ENCODE measurements at regions not wholly inside any gene's neighbourhood (a gene's known extent, or its start where the extent isn't known, plus 50 kb on each side); places are given as distances from the start of the nearest gene placed in this dataset.
"Not testable (repeated sequence)": the region's sequence is repeated elsewhere in the genome, so short reads cannot be mapped to it uniquely, and the experiment has no call there.

DNA sequence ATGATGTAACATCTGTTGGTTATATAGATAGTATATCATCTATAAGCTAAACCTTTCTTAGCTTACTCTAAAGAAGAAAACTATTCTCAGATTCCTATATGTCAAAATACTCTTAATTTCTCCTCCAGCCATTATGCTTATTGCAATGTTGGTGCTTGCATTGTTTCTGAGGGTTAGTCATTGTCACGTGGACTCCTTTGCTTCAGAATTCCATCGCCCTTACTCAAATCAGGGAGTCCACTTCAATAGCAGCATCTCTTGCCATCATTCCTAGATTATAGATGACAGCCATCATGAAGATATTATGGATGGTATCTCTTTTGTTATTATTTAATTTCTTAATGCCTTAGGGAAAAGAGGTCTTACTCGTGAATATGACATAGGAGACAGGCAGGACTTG lies 776.1 kb downstream of the TENT5A start:
- DNase-seq, result no peak

DNA sequence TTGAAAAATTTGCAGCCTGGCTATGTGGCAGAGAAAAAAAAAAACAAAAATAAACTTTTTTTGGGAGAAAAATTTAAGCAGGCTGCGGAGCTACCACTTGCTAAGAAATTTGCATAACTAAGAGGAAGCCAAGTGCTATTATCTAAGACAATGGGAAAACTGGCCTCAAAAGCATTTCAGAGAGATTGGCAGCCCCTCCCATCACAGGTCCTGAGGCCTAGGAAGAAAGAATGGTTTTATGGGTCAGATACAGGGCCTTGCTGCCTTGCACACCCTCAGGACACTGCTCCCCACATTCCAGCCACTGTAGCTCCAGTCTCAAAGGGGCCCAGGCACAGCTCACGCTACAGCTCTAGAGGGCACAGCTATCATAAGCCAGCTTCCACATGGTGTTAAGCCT lies 777.9 kb downstream of the TENT5A start:
- no peak for DNase-seq

DNA sequence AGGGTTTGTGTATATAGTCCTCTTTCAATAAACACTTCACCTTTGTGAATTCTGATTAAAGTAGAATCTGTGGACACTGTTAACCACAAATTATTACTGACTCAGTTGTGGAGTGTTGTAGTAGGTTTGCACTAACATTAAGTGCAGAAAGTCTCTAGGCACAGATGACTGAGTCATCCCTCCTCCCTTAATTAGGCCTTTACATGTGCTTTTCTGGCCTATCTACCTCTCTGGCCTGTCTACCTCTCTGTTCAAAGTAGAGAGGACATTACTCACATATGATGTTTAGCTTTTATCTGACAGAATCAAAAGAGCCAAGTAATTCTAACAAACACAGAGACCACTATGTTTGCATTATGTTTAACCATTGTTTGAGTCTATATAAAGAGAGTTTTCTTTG lies 783.0 kb downstream of the TENT5A start:
- DNase-seq, result no peak

DNA sequence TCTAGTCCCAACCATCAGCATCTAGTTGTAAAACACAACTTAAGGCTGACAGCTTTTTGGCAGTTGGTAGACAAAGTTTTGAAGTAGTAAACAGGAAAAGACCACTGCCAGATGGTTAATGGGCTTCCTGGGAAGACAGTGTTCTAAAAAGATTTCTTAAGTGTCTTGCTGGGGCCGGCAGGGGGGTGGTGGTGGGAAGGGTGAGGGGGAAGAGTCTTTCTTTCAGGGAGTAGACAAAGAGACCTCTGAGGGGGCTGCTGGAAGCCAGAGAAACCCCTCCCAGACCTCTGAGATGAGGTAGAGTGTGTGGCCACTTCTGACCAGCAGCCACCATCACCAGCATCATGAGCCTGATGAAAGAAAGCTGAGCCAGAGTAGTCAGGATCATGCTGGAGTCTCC lies 784.9 kb downstream of the TENT5A start:
- DNase-seq, result no peak

DNA sequence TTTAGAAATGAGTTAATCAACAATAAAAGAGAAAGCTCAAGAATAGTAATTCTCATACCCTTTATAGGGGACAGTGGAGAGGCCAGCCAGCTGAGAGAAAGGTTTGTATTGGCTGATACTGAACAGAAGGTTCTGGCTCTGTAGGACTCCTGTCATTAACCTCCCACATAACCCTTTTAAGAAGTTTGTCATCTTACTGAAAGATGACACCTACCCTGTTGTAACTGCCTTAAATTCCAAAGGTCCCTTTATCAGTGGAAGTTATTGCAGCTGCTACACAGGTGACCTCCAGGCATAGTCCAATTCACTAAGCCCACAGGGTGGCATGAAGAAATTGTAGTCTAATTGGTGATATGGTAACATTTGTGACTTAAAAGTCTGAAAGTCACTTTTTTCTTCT lies 790.1 kb downstream of the TENT5A start:
- DNase-seq, result no peak

DNA sequence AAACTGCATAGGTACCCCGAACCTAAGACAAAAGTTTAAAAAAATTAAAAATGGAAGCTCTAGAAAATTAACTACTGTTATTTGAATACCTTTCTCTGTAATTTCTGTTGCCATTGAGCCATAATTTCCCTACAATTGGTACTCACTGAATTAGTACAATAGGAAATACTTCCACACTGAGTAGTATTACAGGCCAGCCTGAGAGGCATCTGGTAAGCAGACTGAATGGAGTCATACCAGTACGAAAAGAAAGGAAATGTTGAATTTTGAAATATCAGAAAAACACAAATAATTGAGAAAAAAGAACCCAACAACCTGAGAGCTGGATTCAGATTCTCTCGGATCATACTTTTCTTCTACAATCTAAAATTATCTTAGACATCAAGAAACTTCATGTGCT lies 791.3 kb downstream of the TENT5A start:
- no peak for DNase-seq

DNA sequence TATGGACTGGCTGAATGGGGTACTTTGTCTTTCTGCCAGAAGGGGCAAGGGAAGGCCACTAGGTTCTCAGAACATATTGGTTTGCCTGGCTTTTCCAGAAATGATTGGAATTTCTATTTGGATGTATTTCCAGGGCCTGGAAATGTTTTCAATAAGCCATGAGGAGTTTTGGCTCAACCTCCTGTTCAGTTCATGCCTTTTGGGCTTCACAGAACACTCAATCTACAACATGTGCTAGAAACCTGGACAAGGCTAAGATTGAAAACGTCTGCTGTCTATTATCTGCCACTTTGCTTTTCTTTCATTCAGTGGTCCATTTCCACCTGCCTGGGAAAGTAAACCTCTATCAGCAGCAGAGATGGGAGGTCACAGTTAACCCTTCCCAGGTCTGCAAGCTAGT lies 793.4 kb downstream of the TENT5A start:
- DNase-seq, result no peak

DNA sequence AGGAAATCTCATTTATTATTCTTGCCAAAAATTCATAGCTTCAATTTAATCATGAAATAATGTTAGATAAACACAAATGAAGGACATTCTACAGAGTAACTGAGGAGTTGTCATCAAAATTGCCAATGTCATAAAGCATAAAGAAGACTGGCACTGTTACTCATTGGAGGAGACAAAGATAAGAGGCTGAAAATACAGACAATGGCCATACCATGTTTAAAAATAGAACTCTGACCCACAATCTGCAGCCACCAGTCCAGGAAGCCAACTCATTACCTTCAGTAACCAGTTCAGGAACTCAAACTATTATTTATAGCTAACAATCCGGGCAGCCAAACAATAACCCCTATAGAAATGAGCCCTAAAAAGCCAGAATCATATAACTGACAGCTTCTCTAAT lies 795.6 kb downstream of the TENT5A start:
- no peak for DNase-seq

DNA sequence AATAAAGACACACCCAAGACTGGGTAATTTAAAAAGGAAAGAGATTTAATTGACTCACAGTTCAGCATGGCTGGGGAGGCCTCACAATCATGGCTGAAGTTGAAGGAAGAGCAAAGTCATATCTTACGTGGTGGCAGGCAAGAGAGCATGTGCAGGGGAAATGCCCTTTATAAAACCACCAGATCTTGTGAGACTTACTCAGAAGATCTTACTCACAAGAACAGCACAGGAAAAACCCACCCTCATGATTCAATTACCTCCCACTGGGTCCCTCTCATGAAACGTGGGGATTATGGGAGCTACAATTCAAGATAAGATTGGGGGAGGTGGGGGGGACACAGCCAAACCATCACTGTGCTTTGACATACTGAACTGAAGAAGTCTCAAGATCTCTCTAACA lies 800.0 kb downstream of the TENT5A start:
- DNase-seq, result not testable (repeated sequence)

DNA sequence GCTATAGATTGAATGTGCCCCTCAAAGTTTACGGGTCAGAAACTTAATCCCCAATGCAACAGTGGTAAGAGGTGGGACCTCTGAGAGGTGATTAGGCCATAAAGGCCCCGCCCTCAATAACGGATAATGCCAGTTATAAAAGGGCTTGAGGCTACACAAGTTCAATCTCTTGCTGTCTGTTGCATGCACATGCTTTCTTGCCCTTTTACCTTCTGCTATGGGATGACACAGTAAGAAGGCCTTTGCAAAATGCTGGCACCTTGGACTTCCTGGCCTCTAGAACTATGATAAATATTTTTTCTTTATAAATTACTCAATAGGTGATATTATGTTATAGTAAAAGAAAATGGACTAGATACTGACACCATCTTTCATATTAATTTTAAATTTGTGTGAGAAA lies 806.1 kb downstream of the TENT5A start:
- DNase-seq, result no peak

DNA sequence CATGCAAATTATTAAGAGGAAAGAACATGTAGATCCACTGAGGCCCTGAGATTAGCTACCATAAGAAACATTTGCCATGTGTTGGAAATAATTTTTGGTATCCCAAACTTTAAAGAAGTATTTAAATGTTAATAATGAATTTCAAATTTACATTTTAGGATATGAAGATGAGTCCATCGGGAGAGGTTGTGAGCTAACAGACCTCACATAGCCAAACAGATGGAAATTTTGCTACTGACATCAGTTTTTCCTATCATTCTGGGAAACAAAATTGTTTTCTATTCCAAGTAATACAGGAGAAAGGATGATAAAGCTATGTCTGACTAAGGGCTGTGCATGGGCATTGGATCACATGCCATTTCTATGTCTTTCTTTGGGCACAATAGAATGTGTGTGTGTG lies 809.6 kb downstream of the TENT5A start:
- DNase-seq, result no peak

DNA sequence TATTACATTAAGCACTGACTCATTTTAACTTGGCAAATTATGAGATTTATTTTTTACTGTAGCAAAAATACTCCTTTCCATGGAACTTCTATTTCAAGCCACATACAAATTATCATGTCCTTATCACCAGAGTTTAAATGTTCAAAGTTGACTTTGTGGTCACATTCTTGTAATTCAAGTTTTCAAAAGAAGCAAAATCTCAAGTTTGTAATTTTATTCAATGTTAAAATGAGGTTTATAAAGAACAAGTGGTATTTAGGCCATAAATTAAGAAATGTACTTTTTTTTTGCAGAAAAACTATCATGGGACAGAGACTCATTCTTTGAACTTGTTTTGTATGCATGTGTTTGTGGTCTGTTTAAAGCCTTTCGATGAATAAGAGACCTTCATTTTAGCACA lies 811.5 kb downstream of the TENT5A start:
- DNase-seq, result no peak

DNA sequence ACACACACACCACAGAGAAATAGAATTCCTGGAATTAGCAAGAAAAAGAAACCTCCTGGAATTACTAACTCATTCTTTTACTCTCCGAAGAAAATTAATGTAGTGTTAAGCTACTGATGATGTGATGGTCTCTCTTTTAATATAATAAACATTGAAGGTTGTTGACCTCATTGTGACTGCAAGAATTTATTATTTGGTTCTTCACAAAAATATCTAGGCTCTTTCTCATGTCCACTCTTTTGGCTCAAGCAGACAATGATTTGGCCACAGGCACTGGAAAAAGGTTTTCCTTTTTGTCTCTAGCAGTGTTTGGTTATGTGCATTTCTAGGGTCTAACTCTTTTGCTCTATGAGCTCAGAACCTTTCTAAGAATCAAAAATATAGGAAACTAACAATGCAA lies 811.9 kb downstream of the TENT5A start:
- DNase-seq, result no peak

DNA sequence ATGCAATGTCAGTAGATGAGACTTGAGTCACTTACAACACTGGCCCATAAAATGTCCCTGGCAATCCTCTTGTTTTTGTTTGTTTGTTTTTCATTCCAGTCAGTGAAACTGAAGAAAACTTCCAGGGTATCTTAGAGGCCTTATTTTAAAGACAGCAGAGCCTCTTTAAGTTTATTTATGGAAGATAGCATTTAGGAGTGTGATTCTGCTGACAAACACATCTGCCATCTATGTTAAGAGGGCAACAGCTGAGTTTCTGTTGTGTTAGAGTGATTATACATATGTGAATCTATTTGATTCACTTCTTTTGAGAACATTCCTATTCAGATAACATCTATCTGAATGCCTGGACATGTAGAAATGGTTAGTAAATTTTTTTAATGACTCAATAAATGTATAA lies 812.6 kb downstream of the TENT5A start:
- DNase-seq, result no peak

DNA sequence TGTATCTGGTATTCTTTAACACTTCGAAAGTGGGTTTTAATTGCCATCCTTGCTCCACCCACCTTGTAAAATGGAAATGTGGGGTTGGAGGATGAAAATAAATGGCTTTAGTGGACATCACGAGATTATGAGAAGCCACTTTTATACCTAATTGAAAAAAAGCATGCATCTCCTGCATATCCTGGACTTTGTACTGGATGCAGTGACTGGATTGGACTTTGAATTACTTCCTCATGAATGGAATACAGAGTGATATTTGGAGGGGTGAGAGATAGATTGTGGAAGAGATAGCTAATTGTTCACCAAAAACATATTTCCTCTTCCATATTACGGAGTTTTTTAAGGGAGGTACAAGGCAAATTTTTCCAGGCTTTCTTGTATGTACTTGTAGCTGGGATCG lies 813.0 kb downstream of the TENT5A start:
- no peak for DNase-seq

DNA sequence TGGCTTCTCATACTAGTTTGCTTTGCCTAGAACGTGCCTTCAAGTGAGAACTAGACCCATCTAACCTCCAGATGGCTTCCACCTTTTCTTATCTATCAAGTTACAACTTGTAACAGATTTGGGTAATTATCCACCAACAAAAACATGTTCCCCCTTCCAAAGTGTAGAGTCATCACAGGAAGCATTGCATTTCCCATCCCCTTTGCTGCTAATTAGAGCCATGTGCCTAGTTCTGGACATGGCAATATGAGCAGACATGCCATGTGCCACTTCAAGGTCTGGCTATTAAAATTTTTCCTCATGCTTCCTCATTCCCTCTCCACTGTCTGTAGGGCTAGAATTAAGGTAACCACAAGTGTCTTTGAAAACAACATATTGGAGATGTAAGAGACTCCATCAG lies 814.4 kb downstream of the TENT5A start:
- DNase-seq, result no peak

DNA sequence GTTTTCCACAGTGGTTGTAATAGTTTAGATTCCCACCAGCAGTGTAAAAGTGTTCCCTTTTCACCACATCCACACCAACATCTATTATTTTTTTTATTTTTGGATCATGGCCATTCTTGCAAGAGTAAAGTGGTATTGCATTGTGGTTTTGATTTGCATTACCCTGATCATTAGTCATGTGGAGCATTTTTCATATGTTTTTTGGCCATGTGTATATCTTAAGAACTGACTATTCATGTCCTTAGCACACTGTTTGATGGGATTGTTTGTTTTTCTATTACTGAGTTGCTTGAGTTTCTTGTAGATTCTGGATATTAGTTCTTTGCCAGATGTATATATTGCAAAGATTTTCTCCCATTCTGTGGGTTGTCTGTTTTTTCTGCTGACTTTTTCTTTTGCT lies 820.1 kb downstream of the TENT5A start:
- no peak for DNase-seq

DNA sequence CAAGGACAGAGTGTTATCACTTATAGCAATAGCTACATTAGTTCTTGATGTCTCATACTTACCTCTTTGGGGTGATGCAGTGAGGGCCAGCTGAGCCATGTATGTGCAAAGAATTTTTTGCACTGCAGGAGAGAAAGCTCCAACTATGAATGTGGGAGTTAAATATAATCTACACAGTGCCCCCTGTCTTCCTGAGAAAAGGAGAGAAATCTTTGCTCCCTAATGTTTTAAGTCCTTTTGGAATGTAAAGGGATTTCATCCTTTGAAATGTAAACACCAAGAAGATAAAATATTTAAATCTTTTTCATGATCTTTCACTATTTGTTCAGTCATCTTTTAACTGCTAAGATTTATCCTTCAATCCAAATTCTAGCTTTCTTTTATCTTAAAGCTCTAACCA lies 822.1 kb downstream of the TENT5A start:
- DNase-seq, result no peak

DNA sequence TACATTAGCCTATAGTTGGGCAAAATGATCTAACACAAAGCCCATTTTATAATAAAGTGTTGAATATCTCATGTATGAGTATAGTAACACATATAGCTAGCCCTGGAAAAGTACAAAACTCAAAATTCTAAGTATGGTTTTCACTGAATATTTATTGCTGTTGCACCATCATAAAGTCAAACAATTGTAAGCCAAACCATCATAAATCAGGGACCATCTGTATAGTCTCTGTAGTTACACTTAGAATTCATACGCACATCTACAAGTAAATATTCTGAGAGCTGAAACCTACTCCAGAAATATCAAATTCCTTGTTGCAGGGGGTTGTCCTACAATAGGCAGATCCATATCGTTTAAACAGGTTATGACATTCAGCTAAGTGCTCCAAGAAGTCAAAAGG lies 817.3 kb downstream of the BCKDHB start:
- no peak for DNase-seq

DNA sequence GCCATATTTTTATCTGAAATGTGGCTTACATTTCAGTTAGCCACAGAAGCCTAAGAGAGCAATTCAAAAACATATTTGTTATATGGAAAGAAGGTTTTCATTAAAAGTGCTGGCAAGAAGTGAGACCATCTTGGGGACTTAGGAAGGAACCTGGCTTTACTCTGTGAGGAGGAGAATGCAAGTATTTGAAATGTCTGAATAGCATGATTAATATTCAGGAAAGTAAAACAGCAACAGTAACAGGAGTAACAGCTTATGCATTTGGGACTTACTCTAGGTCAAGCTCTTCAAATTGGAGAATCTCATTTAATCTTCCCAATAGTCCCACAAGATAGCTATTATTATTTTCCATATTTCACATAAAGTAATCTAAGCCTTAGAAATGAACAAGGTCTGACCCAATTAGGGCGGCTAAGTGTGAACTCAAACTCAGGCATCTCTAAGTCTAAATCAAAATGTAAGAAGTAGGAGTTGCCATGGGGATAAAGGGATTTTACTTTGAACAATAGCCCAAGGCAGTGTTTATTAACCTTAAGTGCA lies 816.5 kb downstream of the BCKDHB start:
- no peak for DNase-seq

DNA sequence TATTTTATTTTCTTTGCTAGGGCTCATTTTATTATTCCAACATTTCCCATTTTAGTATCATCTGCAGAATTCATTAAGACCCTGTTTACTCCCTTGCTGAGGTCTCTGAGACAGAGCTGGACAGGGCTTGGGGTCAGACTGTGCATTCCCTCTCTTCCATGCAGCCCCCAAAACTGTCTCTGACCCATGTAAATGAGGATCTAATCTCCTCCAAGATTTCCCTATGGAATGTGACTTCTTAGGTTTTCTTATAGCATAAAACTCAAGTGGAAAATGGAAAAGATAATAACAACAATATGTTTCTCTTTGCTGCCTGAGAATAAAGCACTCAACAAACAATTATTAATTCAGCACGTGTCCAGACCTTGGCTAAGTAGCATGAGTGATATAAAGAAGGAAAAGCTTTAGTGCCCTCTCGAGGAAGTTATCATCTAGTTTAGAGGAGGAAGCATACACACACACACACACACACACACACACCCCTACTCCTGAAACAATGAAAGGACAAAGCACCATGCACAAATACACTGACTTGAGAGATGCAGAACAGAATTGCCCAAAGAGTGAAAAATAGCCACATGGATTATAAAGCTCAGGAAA lies 815.5 kb downstream of the BCKDHB start:
- no peak for DNase-seq

DNA sequence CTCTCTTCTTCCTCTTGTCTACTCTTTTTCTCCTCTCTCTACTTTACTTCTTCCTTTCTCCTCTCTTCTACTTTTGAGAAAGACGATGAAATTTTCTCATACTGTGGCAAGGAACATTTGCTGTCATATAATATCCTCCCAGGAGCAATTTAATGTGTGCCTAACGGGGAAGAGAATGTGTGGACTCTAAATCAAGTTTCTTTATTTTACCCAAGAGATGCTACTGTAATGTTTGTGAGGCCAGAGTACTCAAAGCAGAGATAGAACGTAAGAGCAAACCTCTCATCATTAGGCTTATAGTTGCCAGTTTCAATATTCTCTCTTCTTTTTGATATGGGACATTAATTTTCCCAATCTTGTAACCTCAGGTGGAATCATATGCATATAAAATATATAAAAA lies 801.4 kb downstream of the BCKDHB start:
- no peak for DNase-seq

DNA sequence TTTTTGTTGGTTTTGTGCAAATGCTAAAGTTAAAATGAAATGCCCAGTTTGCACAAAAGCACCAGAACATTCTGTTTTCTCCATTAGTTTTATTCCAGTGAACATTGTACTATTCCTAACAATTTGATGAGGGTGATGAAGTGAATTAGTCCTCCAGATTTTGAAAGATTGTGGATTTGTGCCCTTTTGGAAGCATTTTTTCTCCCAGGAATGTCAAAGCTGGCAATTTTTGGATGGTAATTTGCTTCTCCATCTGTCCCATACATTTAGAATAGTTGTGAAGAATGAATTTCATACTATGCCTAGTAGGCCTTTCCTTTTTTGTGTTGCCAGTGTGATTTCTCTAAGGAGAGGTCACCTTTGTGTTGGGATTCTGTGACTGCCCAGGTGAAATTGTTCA lies 797.2 kb downstream of the BCKDHB start:
- DNase-seq, result no peak

DNA sequence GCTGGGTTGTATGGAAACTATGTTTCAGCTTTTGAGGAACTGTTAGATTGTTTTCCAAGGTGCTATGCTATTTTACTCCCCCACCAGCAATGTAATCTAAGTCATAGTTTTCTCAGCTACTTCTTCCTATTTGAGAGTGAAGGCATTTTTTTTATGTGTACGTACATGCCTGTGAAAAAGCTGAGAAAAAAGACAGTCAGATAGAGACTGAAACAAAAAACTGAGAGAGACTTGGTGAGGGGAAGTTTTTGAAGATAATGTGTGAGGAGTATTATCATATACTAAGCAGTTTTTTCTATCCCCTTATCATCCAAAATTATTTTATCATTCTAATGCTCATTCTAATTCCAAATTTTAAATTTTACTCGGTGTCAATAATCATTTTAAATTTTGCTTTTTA lies 780.0 kb downstream of the BCKDHB start:
- no peak for DNase-seq

DNA sequence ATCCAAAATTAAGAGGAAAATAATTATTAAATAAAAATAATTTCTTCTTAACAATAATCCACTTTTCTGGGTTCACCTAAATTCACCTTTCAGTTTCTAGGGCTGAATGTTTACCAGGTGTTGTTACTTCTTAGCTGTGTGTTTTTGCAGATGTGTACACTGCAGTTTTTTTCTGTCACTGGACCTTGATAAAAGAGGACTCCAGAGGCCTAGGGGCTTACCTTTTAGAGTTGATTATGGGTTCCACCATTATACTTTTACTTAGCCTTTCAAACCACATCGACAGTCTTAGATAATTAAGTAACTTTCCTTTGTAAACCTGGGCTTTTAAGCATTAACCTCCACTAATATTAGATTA lies 766.5 kb downstream of the BCKDHB start:
- no peak for DNase-seq
